MM.1S (cell line): ENCODE measurements at regions not wholly inside any gene's neighbourhood (a gene's known extent, or its start where the extent isn't known, plus 50 kb on each side); places are given as distances from the start of the nearest gene placed in this dataset.

Source experiments
- CTCF ChIP-seq: fragments of 300-600 bp; sonication (generic); IDR thresholded peaks from 2 replicates; pipeline ENCODE4 v1.5.1; 2016; ENCODE audit warnings: antibody characterized with exemption, low read length, mixed read lengths
- EZH2 ChIP-seq: fragments of 300-600 bp; sonication (generic); optimal IDR thresholded peaks from 2 replicates; pipeline ENCODE3; 2017; ENCODE audit warnings: low read depth, mild to moderate bottlenecking, antibody characterized with exemption, low read length, mixed read lengths

DNA sequence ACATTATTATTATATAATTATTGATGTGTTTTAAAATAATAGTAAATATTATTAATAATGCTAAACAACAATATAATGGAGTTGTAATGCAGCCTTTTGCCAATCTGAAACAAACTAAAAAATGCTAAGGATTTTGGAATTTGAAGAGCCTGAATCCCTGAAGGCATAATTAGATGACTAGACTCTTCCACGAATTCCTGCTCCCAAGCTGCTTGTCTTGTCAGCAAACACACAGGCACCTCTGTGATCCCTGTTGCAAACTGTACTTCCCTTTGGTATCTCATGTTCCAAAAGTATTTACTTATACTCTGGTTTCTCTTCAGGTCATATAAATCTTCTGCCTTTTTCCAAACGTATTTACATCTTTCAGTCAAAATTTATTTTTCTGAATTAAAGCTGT, 1862.4 kb downstream of the OLFM4 start:
- TF ChIP-seq CTCF, result no peak
- TF ChIP-seq EZH2, result no peak
